Activated T-cell treated with anti-CD3 and anti-CD28 coated beads for 4 hours (primary cell): ENCODE measurements at regions not wholly inside any gene's neighbourhood (a gene's known extent, or its start where the extent isn't known, plus 50 kb on each side); places are given as distances from the start of the nearest gene placed in this dataset.

Experiments used
- DNase-seq: peaks from one replicate; pipeline ENCODE4 v3.0.0-alpha.2; 2020

- no peak for DNase-seq
Measured at GRCh38 chr1:228899421-228899956, 164.2 kb downstream of the RHOU start.

DNA sequence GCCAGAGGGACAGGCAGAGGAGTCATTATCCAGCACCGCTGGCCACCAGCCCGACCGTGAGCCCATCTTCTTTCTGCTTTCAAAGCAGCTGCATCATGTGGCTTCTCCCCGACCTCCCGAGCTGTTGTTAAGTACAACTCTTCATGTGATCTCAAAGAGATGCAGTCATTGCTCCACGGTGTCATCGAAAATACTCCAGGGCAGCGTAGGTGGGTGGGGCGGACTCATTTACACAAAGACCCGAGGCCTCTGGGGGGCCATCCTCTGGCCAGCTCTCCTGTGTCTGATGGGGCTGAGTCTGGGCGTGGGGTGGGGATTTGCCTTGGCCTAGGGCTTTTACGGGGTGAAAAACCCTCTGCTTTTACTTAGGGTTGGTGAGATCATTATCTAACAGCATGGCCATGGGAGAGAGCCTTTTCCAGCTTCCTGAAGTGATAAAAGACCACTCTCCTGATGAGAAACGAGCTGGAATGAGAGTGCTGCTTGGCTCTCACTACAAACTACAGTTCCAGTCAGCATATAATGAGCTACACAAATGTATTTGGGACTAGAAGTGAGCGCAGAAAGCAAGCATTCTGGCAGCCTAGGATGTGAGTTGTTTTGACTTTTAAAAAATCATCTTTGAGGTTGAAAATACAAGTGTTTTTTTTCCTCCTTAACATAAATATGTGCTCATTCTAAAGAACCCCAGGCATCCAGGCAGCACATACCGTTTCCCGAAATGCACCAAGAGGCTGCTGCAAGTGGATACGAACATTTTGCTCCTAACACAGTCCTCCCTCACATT, 165.0 kb downstream of the RHOU start:
- DNase-seq = no peak

DNA sequence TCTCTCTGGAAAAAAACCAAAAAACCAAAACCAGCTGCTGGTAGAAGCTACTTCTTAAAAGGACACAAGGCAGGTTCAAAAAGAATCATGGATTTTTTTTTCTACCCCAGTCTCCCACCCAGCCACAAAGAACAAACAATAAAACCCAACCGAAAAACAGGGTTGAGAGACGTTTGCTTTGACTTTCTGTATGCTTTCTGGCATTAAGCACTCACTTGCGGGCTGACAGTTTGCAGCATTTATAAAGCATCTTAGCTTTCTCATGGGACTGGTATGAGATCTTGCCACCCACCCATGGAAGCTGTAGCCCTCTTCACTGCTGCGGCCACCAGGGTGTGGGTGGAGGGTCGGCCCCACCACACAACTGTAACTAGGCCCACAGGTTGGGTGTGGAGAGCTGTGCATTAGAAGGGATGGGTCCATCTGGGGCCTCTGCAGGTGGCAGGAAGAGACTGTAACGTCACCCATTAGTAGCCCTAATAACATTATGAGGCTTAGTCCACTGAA, 165.7 kb downstream of the RHOU start:
- DNase-seq = no peak

GRCh38 chr1:228901936-228902681, 166.8 kb downstream of the RHOU start:
- no peak for DNase-seq

DNA sequence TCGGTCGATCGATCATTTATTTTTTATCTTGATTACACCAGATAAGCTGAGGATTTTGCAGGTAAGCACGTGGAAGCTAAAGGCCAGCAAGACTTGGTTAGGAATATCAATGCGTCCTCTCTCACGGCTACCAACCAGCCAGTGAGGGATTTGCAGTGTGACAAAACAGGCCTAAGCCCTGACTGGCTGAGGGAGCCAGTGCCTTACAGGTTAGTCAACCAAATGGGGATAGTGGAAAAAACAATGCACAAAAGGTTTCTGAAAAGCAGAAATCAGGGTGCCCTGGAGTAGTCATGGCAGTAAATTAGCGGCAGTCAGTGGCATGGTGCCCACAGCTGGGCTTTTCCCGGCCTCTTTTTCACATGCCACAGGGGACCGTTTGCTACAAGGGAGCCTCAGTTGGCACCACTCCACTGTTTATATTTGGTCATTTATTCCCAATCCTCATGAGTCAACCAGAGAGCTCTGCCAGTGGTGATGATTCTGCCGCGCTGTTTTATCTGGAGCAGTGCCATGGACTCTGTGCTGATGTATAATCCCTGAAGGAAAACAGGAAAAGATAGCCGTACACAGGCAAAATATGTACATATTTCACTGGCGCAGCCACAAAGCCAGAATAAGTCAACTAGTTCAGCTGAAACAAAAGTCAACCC, 167.6 kb downstream of the RHOU start:
- DNase-seq = no peak

GRCh38 chr1:228903434-228904071, 168.3 kb downstream of the RHOU start:
- DNase-seq = no peak

DNA sequence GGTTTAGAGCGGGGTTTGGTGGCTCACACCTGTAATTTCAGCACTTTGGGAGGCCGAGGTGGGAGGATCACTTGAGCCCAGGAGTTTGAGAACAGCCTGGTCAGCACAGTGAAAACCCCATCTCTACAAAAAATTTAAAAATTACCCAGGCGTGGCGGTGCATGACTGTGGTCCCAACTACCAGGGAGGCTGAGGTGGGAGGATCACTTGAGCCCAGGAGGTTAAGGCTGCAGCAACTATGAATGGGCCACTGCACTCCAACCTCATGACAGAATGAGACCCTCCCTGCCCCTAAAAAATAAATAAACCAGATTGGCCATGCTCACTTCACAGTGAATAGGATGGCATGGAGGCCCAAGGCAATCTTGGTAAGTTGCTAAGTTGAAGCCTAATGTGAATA, 168.9 kb downstream of the RHOU start:
- no peak for DNase-seq

GRCh38 chr1:228905701-228906101, 170.4 kb downstream of the RHOU start:
- no peak for DNase-seq

DNA sequence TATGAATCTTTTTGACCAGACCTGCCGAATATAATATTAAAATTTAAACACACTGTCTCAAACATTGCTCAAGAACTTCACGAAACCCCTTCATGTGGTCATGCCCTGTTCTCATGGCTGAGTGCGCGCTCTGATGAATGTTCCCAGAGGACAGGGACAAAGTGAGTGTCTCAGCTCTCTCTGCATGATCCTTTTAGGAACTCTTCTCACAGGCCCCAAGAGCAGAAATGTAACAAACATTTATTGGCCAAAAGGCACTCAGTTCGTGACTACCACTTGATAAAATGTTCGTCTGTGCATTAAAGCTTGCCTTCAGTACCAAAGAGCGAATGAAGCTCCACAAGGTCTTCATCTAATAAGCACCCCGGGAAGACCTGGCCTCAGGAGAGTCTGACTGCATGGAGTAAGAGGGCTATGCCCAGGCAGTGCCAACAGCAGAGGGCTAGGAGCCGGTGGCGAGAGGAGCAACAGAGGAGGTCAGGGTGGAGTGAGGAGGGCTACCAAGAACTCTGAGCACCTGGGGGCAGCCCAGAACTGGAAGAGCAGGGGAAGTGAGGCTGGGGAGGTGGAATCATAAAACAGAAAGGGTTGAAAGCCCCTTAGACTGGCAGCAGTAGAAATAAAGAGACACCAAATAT, 171.1 kb downstream of the RHOU start:
- DNase-seq = no peak

GRCh38 chr1:228911225-228912210, 176.2 kb downstream of the RHOU start:
- DNase-seq = no peak

GRCh38 chr1:228913626-228914414, 178.5 kb downstream of the RHOU start:
- no peak for DNase-seq

DNA sequence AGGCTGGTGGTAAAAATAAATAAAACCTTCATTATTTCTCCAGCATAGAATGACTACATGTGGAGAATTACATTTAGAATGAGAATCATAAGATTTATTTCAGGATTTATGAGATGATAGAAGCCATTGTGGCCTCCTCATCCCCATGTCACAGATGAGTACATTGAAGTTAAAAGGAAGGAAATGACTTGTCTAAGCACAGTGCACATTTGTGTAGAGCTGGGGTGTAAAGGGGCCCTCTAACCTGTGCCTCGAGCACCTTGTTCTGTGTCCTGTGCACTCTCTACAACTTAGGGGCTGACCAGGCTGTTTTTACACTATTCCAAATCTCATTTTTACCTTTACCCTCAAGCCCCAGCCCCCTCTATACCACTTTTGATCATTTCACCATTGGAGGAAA, 179.4 kb downstream of the RHOU start:
- DNase-seq = no peak

DNA sequence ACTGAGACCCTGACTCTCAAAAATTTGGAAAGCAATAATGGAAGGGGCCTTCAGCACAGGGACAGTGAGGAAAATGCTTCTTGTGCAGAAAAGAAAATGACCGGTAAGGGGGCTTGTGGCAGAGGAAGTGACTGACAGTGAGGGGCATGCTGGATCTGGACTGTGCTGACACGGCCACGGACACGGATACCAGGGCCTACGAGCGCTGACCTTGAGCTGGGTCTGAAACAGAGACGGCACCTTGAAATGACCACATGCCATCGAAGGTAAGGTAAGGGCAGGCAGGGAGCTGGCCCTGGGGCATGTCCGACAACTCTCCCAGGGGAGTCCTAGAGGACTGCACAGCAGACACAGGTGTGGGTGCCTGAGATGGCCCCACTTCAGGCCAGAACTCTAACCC, 182.1 kb downstream of the RHOU start:
- no peak for DNase-seq

DNA sequence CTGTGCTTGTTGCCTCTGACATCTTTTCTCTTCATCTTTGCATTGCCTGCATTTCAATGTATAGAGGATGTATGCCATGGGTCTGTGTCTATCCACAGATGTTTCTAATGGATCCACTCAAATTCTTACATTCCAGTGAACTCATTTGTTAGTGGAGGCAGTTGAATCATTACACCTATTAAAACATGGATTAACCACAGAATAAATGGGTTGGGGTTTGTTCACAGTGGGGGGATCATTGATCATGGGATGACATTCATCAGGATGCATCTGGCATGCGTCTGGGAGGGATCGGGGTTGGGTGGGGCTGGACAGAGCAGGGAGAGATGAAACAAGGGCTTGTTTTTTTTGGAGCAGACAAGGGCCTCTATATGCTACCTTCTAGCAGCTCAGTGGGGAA, 182.5 kb downstream of the RHOU start:
- no peak for DNase-seq

DNA sequence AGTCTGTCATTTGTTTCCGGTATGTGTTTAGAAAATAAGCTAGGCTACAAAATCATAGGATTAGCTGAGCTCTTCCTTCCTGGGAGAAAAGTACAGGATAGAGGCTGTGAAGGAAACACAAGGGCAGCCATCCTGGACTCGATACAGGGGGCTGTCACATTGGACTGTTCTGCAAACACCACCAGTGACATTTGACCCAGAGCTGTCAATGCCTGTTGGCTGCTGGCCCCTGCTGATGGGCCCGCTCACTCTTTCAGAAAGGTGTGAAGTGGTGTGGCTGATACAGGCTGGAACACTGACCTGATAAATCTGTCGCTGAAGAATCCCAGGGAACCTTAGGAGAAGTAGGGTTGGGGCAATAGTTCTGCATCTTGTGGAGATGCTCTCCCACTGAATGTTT, 183.1 kb downstream of the RHOU start:
- DNase-seq = no peak

- DNase-seq = no peak
Measured at GRCh38 chr1:228919914-228920313, 184.6 kb downstream of the RHOU start.

GRCh38 chr1:228920831-228921230, 185.6 kb downstream of the RHOU start:
- DNase-seq = no peak

- no peak for DNase-seq
Measured at GRCh38 chr1:228921481-228921880, 186.2 kb downstream of the RHOU start.

- DNase-seq = no peak
Measured at GRCh38 chr1:228922722-228923376, 187.6 kb downstream of the RHOU start.
